Mammary epithelial cell (primary cell): ENCODE measurements at regions not wholly inside any gene's neighbourhood (a gene's known extent, or its start where the extent isn't known, plus 50 kb on each side); places are given as distances from the start of the nearest gene placed in this dataset.

ENCODE experiments used
- EZH2 ChIP-seq: IDR thresholded peaks from 2 replicates; pipeline ENCODE4 v1.6.1; 2012; ENCODE audit warnings: low read length, inconsistent platforms, borderline replicate concordance
- TF ChIP-seq, protein P1 (sequence below), 2 donors: IDR thresholded peaks in 1 of 2; conservative IDR thresholded peaks in 1 of 2; 2 replicates each; pipeline ENCODE4 v1.5.1; 2011 to 2012; ENCODE audit warnings: inconsistent platforms in 2 of 2, low read length in 2 of 2, mild to moderate bottlenecking in 2 of 2, control low read depth in 1 of 2, low read depth in 1 of 2; ENCODE audit not compliant: insufficient read depth in 1 of 2; ENCODE audit errors: extremely low read depth in 1 of 2

DNA sequence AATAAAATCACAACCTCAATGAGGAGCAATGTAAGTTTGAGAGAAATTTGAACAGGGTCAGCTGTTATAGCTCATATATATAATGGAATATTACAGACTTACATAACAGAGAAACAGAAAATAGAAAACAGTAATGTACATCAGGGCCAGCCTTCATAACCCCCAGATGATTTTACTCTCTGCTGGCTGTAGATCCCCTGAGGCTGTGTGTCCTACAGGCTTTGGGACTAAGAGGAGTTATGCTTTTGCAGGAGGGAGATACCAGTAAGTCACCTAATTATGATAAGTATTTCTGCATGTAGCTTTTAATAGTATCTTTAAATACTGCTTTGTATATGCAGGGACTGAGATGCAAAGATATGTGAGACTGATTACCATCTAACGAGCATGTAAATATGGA is 105.8 kb upstream of the ASCC3 start:
- TF ChIP-seq, protein P1, sequence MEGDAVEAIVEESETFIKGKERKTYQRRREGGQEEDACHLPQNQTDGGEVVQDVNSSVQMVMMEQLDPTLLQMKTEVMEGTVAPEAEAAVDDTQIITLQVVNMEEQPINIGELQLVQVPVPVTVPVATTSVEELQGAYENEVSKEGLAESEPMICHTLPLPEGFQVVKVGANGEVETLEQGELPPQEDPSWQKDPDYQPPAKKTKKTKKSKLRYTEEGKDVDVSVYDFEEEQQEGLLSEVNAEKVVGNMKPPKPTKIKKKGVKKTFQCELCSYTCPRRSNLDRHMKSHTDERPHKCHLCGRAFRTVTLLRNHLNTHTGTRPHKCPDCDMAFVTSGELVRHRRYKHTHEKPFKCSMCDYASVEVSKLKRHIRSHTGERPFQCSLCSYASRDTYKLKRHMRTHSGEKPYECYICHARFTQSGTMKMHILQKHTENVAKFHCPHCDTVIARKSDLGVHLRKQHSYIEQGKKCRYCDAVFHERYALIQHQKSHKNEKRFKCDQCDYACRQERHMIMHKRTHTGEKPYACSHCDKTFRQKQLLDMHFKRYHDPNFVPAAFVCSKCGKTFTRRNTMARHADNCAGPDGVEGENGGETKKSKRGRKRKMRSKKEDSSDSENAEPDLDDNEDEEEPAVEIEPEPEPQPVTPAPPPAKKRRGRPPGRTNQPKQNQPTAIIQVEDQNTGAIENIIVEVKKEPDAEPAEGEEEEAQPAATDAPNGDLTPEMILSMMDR (conservative IDR thresholded peaks at IDR 0.05 in 1 of 2, IDR thresholded peaks at IDR 0.05 in 1 of 2; ENCODE audit: extremely low read depth in 1 of 2, insufficient read depth in 1 of 2, low read depth in 1 of 2, low read length in 2 of 2): no peak
- TF ChIP-seq EZH2: no peak
